Hematopoietic multipotent progenitor cell treated with erythropoietin and hydrocortisone succinate and interleukin-3 and kit ligand, for 17 days (in vitro differentiated cells): ENCODE measurements at regions not wholly inside any gene's neighbourhood (a gene's known extent, or its start where the extent isn't known, plus 50 kb on each side); places are given as distances from the start of the nearest gene placed in this dataset.
A peak's percentile ranks its signal among the peaks of the same experiment; 100 is the strongest.

Source experiments
- DNase-seq: peaks from one replicate; pipeline ENCODE4 v3.0.0-alpha.2; 2015; ENCODE audit warnings: low spot score

DNA sequence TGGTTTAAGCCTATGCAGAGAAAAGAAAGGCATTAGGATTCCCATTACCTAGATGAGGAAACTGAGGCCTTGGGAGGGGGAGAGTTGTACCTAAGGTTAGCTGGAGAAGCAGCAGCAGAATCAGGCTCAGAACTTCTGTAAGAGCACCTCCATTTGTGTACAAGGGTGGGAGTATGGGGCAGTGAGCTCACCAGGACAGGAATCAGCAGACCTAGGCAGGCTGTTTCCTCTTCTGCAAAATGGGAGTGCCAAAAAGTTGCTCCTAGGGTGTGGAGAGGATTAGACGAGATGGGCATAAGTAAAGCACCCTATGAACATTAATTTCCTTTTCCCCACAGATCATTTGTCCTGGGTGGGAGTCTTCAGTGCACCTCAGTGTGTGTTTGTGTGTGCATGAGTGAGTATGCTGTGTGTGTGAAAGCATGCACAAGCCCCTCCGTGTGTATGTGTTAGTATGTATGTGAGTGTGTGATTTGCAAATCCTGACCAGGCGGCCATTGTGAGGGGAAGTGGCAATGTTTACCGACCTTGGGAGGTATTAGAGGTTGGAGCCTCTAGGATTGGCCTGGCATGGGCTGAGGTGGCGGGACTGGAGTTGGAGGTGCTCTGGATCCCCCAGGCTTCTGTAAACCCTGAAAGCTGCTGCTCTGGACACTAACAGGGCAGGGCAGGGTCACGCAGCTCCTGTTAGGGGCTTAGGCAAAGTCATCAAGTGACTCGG, 78.8 kb downstream of the VEGFA start:
- DNase-seq, result no peak

DNA sequence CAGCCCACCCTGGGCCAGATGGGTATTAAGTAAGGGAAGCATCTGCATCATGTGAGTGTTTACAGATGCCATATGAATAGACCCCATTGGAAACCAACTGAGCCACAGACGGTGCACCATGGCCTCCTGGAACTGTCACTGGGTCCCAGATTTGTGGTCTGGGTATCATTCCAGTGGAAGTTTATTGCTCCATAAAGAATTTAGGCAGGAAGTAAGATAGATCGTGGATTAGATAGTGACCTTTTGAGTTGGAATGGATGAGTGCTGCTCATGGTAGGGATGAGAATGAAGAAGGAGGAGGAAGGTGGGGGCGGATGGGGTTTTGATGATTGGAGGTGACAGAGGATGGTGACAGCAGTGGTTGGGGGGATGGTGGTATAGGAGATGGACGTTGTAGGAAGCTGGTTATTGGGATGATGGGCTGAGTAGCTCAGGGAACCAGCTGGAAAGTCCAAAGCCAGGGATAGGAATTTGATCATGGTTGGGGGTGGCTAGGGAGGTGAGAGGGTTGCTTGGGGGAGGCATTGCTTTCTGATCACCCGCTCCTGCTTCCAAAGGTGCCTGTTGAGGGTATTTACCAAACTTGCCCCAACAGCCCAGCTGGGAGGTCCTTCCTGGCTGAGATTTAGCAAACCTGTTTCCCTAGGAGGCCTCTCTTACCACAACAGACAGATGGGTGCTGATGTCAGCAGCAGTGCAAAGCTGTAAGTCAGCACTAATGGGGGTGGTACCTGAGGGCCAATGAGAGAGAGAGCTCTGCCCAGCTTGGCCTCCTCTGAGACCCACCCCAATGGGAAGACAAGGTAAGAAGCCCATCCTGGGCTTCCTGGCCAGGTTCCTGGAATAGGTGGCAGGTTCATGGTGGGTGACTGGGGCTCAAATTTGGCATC, 78.0 kb downstream of the VEGFA start:
- DNase-seq, result no peak

DNA sequence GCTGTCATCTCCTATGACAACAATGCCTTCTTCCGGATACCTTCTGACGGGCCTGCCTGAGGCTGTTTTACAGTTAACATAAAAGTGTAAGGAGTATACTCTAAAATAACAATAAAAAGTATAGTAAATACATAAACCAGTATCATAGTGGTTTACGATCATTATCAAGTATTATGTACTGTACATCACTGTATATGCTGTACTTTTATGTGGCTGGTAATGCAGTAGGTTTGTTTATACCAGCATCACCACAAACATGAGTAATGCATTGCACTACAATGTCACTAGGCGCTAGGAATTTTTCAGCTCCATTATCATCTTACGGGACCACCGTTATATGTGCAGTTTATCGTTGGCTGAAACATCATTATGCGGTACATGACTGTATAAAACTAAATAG, 76.5 kb downstream of the VEGFA start:
- DNase-seq, result no peak

DNA sequence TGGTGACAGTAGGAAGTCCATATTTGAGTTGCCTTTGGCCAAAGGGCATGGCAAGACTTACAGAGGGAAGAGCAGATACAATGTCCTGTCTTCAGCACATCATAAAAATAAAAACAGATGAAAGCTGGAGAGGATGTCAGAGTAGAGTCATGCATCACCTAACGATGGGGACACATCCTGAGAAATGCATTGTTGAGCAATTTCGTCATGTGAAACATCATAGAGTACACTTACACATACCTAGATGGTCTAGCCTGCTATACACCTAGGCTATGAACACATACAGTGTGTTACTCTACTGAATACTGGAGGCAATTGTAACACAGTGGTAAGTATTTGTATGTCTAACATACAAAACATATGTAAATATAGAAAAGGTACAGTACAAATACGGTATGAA, 75.6 kb downstream of the VEGFA start:
- DNase-seq, result no peak

DNA sequence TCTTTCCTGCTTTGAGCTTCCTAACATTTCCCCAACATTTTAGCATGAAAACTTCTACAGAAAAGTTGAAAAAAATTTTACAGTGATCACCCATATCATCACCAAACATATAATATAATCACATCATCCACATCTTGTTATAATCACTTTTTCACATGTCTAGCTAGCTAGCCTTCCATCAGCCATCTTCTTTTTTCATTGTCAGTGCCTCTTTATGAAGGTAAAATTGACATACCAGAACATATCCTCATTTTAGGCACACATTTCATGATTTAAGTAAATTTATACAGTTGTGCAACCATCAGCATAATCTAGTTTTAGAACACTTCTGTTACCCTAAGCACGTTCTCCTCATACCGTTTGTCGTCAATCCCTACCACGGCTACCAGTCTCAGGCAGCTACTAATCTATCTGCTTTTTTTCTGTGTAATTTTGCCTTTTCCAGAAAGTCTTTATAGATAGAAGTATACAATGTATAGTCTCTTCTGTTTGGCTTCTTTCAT, 73.7 kb downstream of the VEGFA start:
- DNase-seq, result no peak

DNA sequence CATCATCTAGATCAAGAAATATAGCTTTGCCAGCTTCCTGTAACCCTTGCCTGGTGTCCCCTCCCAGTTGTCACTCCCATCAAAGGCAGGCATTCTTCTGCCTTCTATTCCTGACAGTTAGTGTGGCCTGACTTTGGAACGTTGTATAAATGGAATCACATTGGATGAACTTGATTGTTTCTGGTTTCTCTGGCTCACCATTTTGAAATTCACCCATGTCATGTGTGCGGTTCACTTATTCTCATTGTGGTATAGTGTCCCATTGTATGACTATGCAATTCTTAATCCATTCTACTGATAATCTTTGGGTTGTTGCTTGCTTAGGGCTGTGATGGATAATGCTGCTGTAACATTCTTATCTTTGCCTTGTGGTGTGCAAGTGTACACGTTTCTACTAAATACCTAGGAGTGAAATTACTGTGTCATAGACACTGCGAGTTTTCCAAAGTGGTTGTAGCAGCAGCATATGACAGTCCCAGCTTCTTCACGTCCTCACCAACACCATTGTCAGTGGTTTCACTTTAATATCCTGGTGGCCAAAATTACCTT, 73.2 kb downstream of the VEGFA start:
- peak; percentile 21 for DNase-seq

DNA sequence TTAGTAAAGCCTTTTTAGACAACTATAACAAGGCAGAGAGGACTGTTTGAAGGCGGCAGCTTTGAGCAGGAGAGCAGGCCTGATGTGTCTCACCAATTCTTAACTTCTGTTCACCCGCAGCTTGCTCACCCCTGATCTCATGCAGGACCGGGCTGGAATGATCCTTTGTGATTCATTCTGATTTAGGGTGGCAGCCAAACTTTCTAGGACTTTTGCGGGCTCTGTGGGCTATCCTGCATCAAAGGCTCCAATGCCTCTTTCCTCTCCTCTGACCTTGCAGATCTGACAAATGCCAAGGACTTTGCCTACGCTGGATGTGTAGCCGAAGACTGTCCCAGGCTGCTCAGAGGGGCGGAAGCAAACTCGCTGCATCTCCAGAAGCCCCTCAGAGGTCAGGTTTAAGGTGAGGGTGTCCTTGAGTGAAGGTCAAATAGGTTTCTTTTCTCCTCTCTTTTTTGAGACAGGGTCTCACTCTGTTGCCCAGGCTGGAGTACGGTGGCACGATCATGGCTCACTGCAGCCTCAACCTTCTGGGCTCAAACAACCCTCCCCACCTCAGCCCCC, 72.3 kb downstream of the VEGFA start:
- DNase-seq, result no peak

DNA sequence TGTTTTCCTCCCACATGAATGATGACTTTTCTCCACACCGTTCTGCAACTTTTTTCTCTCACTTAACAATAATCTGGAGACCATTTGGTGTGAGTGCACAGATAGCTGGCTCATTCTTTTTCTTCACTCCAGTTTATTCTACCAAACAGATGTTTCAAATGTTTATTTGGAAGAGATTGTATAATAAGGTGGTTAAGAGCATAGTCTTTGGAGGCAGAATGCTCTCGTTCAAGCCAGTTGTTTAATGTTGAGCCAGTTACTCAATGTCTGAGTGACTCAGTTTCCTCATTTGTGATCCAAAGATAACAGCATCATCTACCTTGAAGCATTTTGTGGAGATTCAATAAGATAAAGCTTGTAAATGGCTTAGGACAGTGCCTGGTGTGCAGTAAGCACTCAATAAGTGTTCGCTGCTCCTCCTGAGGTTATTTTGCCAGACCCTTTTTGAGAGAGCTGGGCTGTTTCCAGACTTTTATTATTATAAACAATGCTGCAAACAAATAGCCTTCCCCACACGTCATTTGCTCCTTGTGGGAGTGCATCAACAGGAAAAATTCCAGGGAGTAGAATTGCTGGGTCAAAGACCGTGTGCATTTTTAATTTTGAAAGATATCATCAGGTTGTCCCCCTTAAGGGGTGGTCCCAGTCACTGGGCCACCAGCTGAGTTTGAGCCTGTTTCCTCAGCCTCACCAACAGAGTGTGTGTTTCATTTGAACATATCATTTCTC, 70.6 kb downstream of the VEGFA start:
- DNase-seq, result no peak

DNA sequence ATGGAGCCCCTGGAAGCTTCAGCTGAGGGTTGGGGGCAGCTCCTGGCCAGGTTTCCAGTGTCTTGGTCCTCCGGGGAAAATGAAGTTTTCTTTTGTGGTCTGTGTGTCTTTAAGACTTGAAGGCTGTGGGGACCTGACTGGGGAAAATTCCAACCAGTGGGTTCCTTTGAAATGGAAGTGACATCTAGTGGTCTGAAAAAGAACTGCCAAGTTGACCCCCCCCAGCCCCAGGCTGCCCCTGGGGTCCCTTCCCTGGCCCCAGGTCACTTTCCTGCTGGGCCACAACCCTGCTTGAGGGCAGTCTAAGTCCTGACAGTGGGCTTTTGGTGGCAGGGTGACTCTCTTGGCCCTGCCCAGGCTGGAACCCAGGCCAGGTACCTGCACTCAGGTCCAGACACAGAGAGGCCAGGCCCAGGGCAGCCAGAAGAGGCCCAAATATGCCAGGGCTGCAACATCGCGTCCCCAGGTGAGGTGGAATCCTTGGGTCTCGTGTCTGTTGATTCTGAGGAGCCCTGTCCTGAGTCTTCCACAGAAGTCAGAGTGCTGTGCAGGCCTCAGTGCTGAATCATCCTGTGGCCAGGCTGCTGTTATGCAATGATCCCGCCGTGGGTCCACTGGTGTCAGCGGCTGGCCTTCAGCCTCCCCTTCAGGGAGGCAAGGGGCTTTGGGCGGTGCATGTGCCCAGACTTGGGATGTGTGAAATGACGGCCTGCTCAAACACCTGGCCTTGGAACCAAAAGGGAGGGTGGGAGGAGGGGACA, 68.4 kb downstream of the VEGFA start:
- DNase-seq, result peak; percentile 60

DNA sequence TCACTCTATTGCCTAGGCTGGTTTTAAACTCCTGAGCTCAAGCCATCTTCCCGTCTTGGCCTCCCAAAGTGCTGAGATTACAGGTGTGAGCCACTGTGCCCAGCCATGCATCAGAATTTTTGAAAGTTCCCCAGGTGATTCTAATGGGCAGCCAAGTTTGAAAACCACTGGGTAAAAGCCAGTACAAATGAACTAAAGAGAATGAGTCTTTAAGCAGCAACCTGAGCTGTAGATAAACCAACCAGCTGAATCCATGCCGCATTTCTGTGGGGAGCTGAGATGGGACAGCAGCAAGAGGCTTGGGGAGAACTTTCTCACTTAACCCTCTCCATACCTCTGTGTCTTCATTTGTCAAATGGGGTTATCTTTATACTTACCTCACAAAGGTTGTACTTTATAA, 67.5 kb downstream of the VEGFA start:
- DNase-seq, result no peak

DNA sequence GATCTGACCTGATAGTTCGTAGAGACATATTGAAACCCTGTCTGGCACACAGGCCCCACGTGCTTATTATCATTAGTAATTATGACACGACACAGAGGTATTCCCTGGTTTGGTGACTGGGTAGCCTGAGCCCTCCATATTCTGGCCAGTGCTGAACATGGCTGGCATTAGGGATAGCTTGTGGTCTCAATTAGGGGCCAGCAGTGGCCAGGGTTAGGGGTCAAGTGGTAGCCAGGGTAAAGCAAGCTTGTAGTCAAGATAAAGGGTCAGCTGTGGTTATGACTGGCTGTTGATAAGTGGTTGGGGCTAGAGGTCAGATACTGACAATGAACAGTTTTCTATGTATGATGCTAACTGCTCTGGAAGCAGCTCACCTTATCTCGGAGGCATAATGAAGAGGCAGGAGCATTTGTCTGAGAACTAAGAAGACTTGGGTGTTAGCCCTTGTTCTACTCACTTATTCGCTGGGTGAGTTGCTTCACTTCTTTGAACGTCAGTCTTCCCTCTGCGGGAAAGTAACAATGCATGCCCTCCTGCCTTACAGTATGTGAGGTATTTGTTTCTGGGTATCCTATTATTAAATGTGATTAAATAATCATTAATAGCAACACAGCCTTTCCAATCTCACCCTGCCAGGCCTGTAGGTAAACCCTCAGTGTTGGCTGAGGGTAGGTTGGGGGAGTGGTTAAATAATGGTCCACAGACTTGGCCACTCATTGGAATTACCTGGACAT, 66.7 kb downstream of the VEGFA start:
- DNase-seq, result no peak
